ENCODE measurements at regions not wholly inside any gene's neighbourhood (a gene's known extent, or its start where the extent isn't known, plus 50 kb on each side); places are given as distances from the start of the nearest gene placed in this dataset.

DNA sequence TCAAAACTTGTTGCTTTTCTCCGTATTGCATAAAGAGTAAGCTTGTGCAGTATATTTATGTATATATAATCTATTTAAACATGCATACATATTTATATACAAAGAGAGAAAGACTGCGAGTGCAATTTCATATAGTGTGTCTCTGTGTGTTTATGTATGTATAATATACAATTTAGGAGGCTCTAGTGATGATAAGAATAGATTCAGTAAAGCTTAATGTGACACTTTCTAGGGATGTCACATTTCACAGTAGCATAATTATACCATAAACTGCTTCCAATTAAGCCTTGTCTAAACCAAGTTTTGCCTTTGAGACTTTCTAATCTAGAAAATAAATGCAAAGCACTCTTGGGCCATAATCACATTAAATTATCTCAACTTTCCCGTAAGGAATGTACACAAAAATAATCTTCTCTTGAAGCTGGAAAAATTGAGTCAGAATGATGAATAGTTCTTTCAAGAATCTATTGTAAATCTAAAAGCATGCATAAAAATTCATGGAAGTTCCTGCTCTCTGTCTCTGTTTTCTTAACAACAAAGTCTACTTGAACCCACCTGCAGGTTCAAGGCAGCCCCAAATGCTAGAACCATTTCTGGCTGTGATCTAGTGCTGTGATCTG lies 114.1 kb upstream of the NPY2R start:
- DNase-seq (ENCODE audit: low spot score) = no peak

DNA sequence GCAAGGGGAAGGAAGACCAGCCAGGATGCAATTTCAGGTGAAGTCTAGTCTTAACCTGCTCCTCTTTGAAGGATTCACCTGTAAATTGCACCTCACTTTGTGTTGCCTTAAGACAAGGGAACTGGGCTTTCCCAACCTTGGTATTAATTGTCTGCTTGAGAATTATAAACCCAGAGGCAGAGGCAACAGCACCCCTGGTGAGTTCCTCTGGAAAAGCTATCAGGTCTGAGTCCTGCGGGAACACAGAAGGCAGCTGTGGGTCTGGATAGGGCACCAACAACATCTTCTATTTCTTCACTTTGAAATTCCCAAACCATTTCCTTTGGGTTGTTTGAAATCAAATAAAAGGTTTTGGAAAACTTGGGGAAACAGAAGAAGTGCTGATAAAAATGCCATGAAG lies 109.2 kb upstream of the NPY2R start:
- no peak for DNase-seq (ENCODE audit: low spot score)

DNA sequence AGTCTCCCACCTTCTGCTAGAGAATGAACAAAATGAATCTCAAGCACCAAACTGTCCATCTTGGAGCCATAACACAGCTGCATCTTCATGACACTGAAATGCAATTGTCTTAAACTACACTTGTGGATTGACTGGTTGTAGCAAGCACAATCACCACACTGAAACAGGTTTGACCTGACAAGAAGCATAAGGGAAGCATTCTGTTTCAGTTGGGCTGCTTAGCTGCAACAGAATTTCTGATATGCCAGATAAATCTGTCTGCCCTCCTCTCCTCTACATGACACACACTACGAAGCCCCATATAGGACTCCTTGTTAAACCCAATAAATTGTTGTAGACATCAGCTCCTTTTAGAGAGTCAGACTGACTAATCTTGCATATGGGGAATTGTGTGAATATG lies 101.8 kb upstream of the NPY2R start:
- DNase-seq (ENCODE audit: low spot score) = no peak

DNA sequence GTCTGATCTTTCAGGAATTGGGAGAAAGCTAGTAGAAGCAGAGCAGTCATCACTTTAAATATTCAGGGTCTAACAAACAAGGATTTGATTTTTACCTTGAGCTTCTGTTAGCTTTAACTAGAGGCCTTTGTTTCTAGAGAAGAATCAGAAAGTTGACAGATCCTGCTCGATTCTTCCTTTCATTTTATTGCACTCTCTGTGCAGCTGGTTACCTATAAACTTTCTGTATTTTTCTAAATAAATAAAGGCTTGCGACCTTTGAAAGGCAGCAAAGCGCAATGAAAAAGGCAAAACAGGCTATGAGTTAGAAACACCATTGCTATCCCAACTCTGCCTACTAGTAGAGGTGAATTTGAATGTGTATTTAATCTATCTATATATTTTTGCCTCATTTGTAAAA lies 101.4 kb upstream of the NPY2R start:
- no peak for DNase-seq (ENCODE audit: low spot score)

DNA sequence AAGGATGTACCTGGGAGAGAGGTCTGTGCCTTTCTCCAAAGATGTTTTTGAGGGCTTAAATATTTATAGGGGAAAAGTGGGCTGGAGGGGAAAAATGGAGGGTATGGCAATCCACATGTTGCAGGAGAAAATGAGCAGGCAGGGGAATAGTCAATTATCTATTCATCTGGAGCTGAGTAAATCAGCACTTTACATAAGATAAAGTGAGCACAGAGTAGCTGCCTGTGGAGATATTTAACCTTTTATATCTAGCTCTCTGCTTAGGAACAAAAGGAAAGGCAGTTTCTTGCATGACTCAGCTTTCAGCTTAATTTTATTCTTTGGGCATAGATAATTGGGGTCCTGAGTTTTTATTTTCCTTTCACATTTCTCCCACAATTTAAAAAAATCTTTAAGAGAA lies 93.6 kb upstream of the NPY2R start:
- no peak for DNase-seq (ENCODE audit: low spot score)

DNA sequence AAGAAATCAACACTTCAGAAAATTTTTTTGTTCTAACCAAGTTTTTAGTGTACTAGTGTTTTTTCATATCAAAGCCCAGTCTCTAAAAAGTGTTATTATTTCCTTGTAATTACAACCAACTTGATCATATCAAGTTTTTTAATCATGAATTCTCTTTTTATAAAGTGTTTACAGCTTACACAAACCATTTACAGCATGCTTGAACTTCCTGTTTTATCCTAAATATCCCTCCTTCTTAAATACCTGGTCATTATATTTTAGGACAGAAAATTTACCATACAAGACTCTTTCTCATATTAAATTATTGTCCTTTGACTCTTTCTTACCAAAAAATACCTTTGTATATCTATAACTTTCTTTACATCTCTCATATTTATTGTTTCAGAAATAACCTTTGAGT lies 89.4 kb upstream of the NPY2R start:
- DNase-seq (ENCODE audit: low spot score) = no peak

DNA sequence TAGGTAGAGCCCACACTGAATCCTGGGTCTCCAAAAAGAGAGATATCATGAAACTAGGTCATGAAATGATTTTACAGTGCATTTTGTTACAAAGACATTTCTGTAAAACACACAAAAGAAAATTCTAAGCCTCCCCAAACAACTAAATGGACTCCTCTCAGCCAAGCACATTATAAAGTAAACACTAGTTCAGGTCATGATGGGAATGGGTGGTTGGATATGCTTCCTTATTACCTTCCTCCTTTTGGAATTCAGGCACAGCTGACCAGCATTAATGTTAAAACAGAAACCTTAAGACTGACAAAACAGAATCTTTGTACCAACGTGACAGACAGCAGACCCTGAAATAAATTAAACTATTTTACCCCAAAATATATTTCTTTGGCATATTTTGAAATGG lies 87.9 kb upstream of the NPY2R start:
- DNase-seq (ENCODE audit: low spot score) = no peak

DNA sequence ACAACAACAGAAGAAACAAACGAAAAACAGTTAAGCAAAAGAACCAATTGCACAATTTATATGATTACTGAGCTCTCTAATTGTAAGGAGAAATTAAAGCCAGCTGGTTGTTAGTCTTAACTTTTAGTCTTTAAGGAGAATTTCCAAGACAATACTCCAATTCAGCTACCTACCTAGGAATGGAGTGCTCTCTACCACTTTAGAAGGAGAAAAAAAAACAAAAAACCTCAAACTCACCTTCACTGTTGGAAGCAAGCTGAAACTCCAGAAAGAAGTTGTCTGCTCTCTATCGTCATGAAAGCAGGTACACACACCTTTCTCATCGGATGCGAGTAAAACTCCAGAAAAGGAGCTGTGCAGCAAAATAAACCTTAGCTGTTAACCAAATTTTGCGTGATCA lies 86.1 kb upstream of the NPY2R start:
- no peak for DNase-seq (ENCODE audit: low spot score)

DNA sequence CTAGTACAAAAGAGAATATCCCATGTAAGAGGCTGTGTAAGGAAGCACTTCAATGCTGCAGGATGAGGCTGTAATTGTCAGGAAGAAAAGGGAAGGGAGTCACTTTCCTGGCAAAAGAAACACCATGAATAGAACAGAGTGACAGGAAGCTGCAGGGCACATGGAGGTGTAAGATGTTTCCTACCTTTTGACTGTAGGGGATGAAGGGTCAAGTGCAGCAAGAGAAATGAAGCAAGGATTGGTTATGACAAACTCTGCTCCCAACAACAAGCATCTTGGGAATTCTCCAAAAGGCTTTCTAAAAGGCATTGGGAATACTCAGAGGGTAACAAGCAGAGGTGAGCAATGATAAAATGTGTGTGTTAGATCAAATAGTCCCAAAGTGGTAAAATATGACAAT lies 74.3 kb upstream of the NPY2R start:
- DNase-seq (ENCODE audit: low spot score) = no peak

DNA sequence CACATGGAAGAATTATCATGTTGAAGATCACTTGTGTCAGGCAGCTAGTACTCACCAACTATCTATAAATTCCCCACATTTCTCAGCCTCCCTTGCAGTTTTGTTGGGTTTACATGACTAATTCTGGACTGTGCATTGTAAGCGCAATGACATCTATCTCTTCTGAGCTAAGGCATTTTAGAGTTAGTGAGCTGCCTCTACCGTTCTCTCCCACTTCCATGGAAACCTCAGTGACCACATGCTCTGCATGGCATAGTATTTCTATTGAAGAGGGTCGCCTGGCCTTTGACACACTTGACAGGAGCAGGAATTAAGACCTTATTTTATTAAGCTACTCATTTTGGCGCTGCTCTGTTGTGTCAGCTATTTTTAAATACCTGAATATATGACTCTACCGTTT lies 67.5 kb upstream of the NPY2R start:
- DNase-seq (ENCODE audit: low spot score) = no peak

DNA sequence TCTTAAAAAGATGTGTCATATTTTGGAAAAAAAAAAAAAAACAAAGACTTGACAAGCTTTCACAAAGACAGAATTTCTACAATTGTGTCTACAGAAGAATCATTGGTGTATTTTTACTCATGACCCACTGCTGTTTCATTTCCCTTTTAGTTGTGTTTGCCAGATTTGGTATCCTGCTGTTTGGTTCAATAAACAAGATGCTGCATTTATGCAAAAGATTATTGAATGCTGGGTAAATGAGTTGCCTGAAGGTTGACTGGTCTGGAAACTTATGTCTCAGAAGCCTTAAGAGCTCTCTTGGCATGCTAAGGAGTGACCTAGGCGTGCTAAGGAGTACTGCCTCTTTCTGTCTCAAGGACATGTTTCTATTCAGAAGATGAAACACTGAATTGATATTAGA lies 64.9 kb upstream of the NPY2R start:
- DNase-seq (ENCODE audit: low spot score) = no peak
